GM12878 (cell line): ENCODE measurements at regions not wholly inside any gene's neighbourhood (a gene's known extent, or its start where the extent isn't known, plus 50 kb on each side); places are given as distances from the start of the nearest gene placed in this dataset.

Experiments used
- ATAC-seq: fragments of 200-7000 bp; cut with Tn5 transposase; 3 replicates; pipeline ENCODE4 v1.9.1; 2020; ENCODE audit warnings: mild to moderate bottlenecking, moderate library complexity
- BruUV-seq: library from RNA; stranded (reverse); fragments of 400-500 nt; replicated peaks from 2 replicates; lab custom pipeline; 2021; lab: Mats Ljungman, UMichigan
- CTCF ChIA-PET: fragments of 300-600 bp; sonication (Branson Sonifier 250); formaldehyde crosslinking; extraction: SDS; loops from one replicate; lab custom pipeline; 2021; ENCODE audit warnings: inconsistent platforms; lab: Yijun Ruan, JAX
- POLR2A ChIA-PET: fragments of 350-600 bp; formaldehyde crosslinking; extraction: SDS; loops from one replicate; lab custom pipeline; 2021; ENCODE audit warnings: inconsistent platforms; lab: Charles Lee
- RAD21 ChIA-PET: fragments of 300-600 bp; sonication (Branson Sonifier 250); formaldehyde crosslinking; loops from one replicate; lab custom pipeline; 2023; ENCODE audit warnings: antibody characterized with exemption; ENCODE audit not compliant: unreplicated experiment; lab: Charles Lee
- SMC1A ChIA-PET: fragments of 300-600 bp; sonication (Branson Sonifier 250); formaldehyde crosslinking; loops from one replicate; lab custom pipeline; 2023; ENCODE audit not compliant: unreplicated experiment, uncharacterized antibody; lab: Charles Lee
- DNase-seq: peaks from one replicate; pipeline ENCODE4 v3.0.0-alpha.2; 2011; ENCODE audit warnings: low read depth, low spot score
- FAIRE-seq: peaks from 3 replicates; lab custom pipeline; 2011; peaks lifted over from hg19 to GRCh38; lab: Jason Lieb, UNC
- H2AFZ ChIP-seq: 2 replicates; pipeline ENCODE4 v1.6.0; 2011; ENCODE audit warnings: low read depth, low read length, control low read depth; ENCODE audit not compliant: control insufficient read depth
- H3K27ac ChIP-seq: 2 replicates; pipeline ENCODE4 v1.5.1; 2011; ENCODE audit warnings: control low read depth; ENCODE audit not compliant: control insufficient read depth, insufficient read depth
- H3K27me3 ChIP-seq, 2 experiments: replicated peaks in 1 of 2; 2 replicates each; pipeline versions ENCODE4 v1.6.0 to v1.6.1; 2011; ENCODE audit warnings: low read length in 1 of 2; ENCODE audit not compliant: control insufficient read depth in 2 of 2, insufficient read depth in 2 of 2
- H3K36me3 ChIP-seq, 2 experiments: 2 replicates each; pipeline ENCODE4 v1.5.1; 2011; ENCODE audit warnings: low read length in 1 of 2; ENCODE audit not compliant: control insufficient read depth in 2 of 2, insufficient read depth in 2 of 2
- H3K4me1 ChIP-seq: 2 replicates; pipeline ENCODE4 v1.6.1; 2011; ENCODE audit warnings: mild to moderate bottlenecking, low read length, moderate library complexity, mixed read lengths; ENCODE audit not compliant: control insufficient read depth, insufficient read depth
- H3K4me2 ChIP-seq: 2 replicates; pipeline ENCODE4 v1.6.0; 2011; ENCODE audit warnings: control low read depth; ENCODE audit not compliant: control insufficient read depth, insufficient read depth
- H3K4me3 ChIP-seq: fragments of 200-600 bp; sonication (generic); 2 replicates; pipeline ENCODE4 v1.5.1; 2016
- H3K79me2 ChIP-seq: 2 replicates; pipeline ENCODE4 v1.6.0; 2011; ENCODE audit warnings: low read length; ENCODE audit not compliant: control insufficient read depth, insufficient read depth
- H3K9ac ChIP-seq: 2 replicates; pipeline ENCODE4 v1.8.0; 2011; ENCODE audit warnings: low read length, control low read depth, mixed read lengths; ENCODE audit not compliant: control insufficient read depth, insufficient read depth
- H3K9me3 ChIP-seq: replicated peaks from 3 replicates; pipeline ENCODE4 v1.5.1; 2011; ENCODE audit warnings: mild to moderate bottlenecking, low read length; ENCODE audit not compliant: control insufficient read depth, insufficient read depth
- H4K20me1 ChIP-seq: 2 replicates; pipeline ENCODE4 v1.6.0; 2011; ENCODE audit not compliant: control insufficient read depth, insufficient read depth
- BMI1 ChIP-seq: fragments of 450-650 bp; IDR thresholded peaks from 2 replicates; pipeline ENCODE4 v1.6.1; 2016; ENCODE audit warnings: mild to moderate bottlenecking, moderate library complexity, borderline replicate concordance
- CHD1 ChIP-seq: IDR thresholded peaks from 2 replicates; pipeline ENCODE4 v1.6.1; 2012; ENCODE audit warnings: low read depth, low read length, improper control_type of control experiment
- ETV6 ChIP-seq, 2 experiments: fragments of 450-650 bp in 1 of 2; IDR thresholded peaks in 1 of 2; conservative IDR thresholded peaks in 1 of 2; 2 replicates each; pipeline ENCODE4 v1.6.1; 2014; ENCODE audit warnings: antibody characterized with exemption in 1 of 2, borderline replicate concordance in 1 of 2, low read depth in 1 of 2, mild to moderate bottlenecking in 1 of 2, moderate library complexity in 1 of 2
- NFYB ChIP-seq: IDR thresholded peaks from 2 replicates; pipeline ENCODE4 v1.6.1; 2011; ENCODE audit warnings: low read depth, mild to moderate bottlenecking, low read length, improper control_type of control experiment, moderate library complexity; ENCODE audit not compliant: insufficient read depth
- STAT3 ChIP-seq: IDR thresholded peaks from 2 replicates; pipeline ENCODE4 v1.6.1; 2011; ENCODE audit warnings: low read depth, low read length, improper control_type of control experiment
- TCF12 ChIP-seq: IDR thresholded peaks from 2 replicates; pipeline ENCODE4 v1.6.1; 2011; ENCODE audit warnings: low read depth, mild to moderate bottlenecking, low read length
- ZNF207 ChIP-seq: fragments of 450-650 bp; IDR thresholded peaks from 2 replicates; pipeline ENCODE4 v1.6.1; 2014; ENCODE audit warnings: antibody characterized with exemption, mild to moderate bottlenecking, borderline replicate concordance
- ZNF687 ChIP-seq: fragments of 450-650 bp; IDR thresholded peaks from 2 replicates; pipeline ENCODE4 v1.6.1; 2017; ENCODE audit warnings: mild to moderate bottlenecking, moderate library complexity
- in situ Hi-C: fragments of 300-500 bp; cut with MboI; formaldehyde crosslinking; loops from 9 replicates; pipeline ENCODE4 v1.14.3; 2018; ENCODE audit warnings: mixed read lengths
- intact Hi-C: fragments of 100-400 bp; cut with micrococcal nuclease; formaldehyde crosslinking; loops from one replicate; pipeline ENCODE4 v1.14.2; 2022; ENCODE audit not compliant: unreplicated experiment

DNA sequence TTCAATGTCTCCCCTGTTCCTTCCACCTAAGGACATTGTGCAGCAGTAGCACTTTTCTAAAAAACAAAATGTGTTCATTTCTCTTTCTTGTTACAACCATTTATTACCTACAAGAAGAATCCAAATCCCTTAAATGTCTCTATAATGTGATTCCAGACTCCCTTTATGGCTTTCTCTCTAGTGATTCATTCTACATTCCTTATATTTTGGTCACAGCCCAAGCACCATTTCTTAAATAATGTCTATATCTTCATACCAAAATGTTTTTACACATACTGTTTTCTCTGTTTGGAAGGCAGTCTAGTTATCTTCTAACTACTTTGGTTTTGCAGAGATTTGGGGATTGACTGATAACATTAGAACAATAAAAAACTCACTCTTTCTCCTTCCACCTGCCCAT is 1037.3 kb upstream of the FLRT2 start:
- ATAC-seq (no peak), FAIRE-seq (no peak), DNase-seq (no peak)
- BruUV-seq = no TSS peak
- POLR2A ChIA-PET = no interaction called here
- H3K27me3 ChIP-seq = no peaks in the 10 kb centered on the region
- no peak overlapping the region for H3K27ac ChIP-seq
- RAD21 ChIA-PET = no interaction called here
- CTCF ChIA-PET = no interaction called here
- intact Hi-C loops (no loop called here), in situ Hi-C loops (no loop called here)
- H3K79me2 ChIP-seq = no peaks in the 10 kb centered on the region
- H4K20me1 ChIP-seq = no peaks in the 10 kb centered on the region
- TF ChIP-seq STAT3 (no peak), ETV6 (conservative IDR thresholded peaks at IDR 0.05 in 1 of 2, IDR thresholded peaks at IDR 0.05 in 1 of 2; ENCODE audit: borderline replicate concordance in 1 of 2, low read depth in 1 of 2) (no peak), NFYB (no peak), CHD1 (no peak), TCF12 (no peak), ZNF207 (no peak), BMI1 (no peak), ZNF687 (no peak)
- no peak overlapping the region for H3K4me2 ChIP-seq
- H3K9me3 ChIP-seq = no peaks in the 10 kb centered on the region
- no peak overlapping the region for H2AFZ ChIP-seq
- no peak overlapping the region for H3K4me3 ChIP-seq
- SMC1A ChIA-PET = no interaction called here
- H3K36me3 ChIP-seq = no peaks in the 10 kb centered on the region
- H3K9ac ChIP-seq = no peak overlapping the region
- H3K4me1 ChIP-seq = no peaks in the 10 kb centered on the region
